ENCODE measurements at regions not wholly inside any gene's neighbourhood (a gene's known extent, or its start where the extent isn't known, plus 50 kb on each side); places are given as distances from the start of the nearest gene placed in this dataset.

- peak overlapping the region; percentile 54 for H3K27ac ChIP-seq
These were observed 145.1 kb downstream of the BTC start for GRCh38 chr4:74649193-74649592.

DNA sequence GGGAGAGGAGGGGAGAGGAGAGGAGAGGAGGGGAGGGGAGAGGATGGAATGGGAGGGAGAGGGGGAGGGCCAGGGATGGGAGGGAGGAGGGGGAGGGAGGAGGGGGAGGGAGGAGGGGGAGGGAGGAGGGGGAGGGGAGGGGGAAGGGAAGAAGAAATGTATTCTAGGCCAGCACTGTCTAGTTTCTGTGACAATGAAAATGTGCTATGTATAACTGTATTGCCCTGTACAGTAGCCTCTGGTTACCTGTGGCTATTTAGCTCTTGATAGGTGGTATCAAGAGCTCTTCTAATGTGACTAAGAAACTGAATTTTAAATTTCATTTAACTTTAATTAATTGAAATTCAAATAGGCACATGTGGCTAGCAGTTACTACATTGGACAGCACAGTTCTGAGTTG, 143.1 kb downstream of the BTC start:
- H3K27ac ChIP-seq = peak overlapping the region; percentile 93; the same call in 1 of the 2 replicates
- TF ChIP-seq, protein P1, sequence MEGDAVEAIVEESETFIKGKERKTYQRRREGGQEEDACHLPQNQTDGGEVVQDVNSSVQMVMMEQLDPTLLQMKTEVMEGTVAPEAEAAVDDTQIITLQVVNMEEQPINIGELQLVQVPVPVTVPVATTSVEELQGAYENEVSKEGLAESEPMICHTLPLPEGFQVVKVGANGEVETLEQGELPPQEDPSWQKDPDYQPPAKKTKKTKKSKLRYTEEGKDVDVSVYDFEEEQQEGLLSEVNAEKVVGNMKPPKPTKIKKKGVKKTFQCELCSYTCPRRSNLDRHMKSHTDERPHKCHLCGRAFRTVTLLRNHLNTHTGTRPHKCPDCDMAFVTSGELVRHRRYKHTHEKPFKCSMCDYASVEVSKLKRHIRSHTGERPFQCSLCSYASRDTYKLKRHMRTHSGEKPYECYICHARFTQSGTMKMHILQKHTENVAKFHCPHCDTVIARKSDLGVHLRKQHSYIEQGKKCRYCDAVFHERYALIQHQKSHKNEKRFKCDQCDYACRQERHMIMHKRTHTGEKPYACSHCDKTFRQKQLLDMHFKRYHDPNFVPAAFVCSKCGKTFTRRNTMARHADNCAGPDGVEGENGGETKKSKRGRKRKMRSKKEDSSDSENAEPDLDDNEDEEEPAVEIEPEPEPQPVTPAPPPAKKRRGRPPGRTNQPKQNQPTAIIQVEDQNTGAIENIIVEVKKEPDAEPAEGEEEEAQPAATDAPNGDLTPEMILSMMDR (IDR thresholded peaks at IDR 0.05) = no peak
- TF ChIP-seq ZFX (IDR thresholded peaks at IDR 0.05; ENCODE audit: borderline replicate concordance) = no peak

More at GRCh38 chr4:74649193-74649592, 145.1 kb downstream of the BTC start:
- no peak for TF ChIP-seq ZFX (IDR thresholded peaks at IDR 0.05; ENCODE audit: borderline replicate concordance)
- TF ChIP-seq, protein P1 (IDR thresholded peaks at IDR 0.05) = no peak

GRCh38 chr4:74653331-74654229, 140.7 kb downstream of the BTC start:
- TF ChIP-seq ZFX (IDR thresholded peaks at IDR 0.05; ENCODE audit: borderline replicate concordance) = no peak
- TF ChIP-seq, protein P1 (IDR thresholded peaks at IDR 0.05) = no peak
- H3K27ac ChIP-seq = peak overlapping the region; percentile 93

GRCh38 chr4:74654230-74654681, 140.1 kb downstream of the BTC start:
- no peak for TF ChIP-seq ZFX (IDR thresholded peaks at IDR 0.05; ENCODE audit: borderline replicate concordance)
- peak overlapping the region; percentile 93 for H3K27ac ChIP-seq

DNA sequence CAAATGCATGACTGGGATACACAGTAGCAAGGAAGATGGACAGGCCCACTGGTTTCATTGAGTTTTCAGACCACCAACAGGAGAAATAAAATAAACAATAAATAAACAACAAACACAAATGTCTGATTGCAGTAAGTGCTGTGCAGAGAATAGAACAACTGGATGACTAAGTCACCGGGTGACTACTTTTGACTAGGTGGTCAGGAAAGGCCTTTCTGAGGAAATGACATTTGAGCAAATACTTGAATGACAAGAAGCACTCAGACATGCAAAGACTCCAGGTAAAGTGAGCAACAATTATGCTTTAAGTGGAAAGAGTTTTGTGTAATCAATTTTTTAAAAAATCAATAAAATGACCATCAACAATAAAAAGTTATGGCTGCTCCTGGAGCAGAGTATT, 137.7 kb downstream of the BTC start:
- TF ChIP-seq, protein P1 (IDR thresholded peaks at IDR 0.05) = no peak
- no peak for TF ChIP-seq ZFX (IDR thresholded peaks at IDR 0.05; ENCODE audit: borderline replicate concordance)
- peak overlapping the region; percentile 93 for H3K27ac ChIP-seq

DNA sequence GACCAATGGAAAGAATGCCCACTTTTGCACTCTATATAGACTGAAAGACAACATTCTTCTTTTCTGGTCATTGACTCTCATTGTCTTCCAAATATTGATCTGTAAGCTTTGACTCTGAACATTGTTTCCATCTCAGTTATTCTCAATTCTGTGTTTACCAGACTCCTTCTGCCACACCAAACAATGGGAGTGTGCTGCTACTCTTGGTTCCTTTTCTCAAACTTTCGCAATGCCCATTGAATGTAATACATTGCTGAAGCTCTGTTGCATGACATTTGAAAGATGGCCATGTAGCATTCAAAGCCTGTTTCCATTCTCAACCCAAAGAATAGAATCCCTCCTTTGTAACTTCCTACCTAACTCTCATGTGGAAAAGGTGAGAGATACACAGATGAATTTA, 136.2 kb downstream of the BTC start:
- no peak for TF ChIP-seq ZFX (IDR thresholded peaks at IDR 0.05; ENCODE audit: borderline replicate concordance)
- TF ChIP-seq, protein P1 (IDR thresholded peaks at IDR 0.05) = no peak
- H3K27ac ChIP-seq = peak overlapping the region; percentile 93; the same call in 1 of the 2 replicates

- H3K27ac ChIP-seq = peak overlapping the region; percentile 57
- TF ChIP-seq ZFX (IDR thresholded peaks at IDR 0.05; ENCODE audit: borderline replicate concordance) = no peak
- TF ChIP-seq, protein P1 (IDR thresholded peaks at IDR 0.05) = no peak
These were observed 134.5 kb downstream of the BTC start for GRCh38 chr4:74659576-74660411.
